Hepatocyte (in vitro differentiated cells): ENCODE measurements at regions not wholly inside any gene's neighbourhood (a gene's known extent, or its start where the extent isn't known, plus 50 kb on each side); places are given as distances from the start of the nearest gene placed in this dataset.

Source experiments
- DNase-seq: peaks from one replicate; pipeline ENCODE4 v3.0.0-alpha.2; 2016; ENCODE audit warnings: low spot score
- H2AFZ ChIP-seq: fragments of 200-600 bp; sonication (generic); 2 replicates; pipeline ENCODE4 v1.6.0; 2016; ENCODE audit warnings: antibody characterized with exemption, mild to moderate bottlenecking
- H3K27ac ChIP-seq: fragments of 200-600 bp; sonication (generic); 2 replicates; pipeline ENCODE4 v1.5.1; 2016; ENCODE audit warnings: mild to moderate bottlenecking
- H3K27me3 ChIP-seq: fragments of 200-600 bp; sonication (generic); 2 replicates; pipeline ENCODE4 v1.6.1; 2016
- H3K36me3 ChIP-seq: fragments of 200-600 bp; sonication (generic); replicated peaks from 2 replicates; pipeline ENCODE4 v1.5.1; 2016; ENCODE audit warnings: low read depth; ENCODE audit not compliant: insufficient read depth
- H3K4me1 ChIP-seq: fragments of 200-600 bp; sonication (generic); 2 replicates; pipeline ENCODE4 v1.5.1; 2016; ENCODE audit warnings: mild to moderate bottlenecking, moderate library complexity; ENCODE audit not compliant: insufficient read depth
- H3K4me2 ChIP-seq: fragments of 200-600 bp; sonication (generic); 2 replicates; pipeline ENCODE4 v1.6.0; 2016
- H3K4me3 ChIP-seq: fragments of 200-600 bp; sonication (generic); 2 replicates; pipeline ENCODE4 v1.5.1; 2016; ENCODE audit warnings: mild to moderate bottlenecking
- H3K79me2 ChIP-seq: fragments of 200-600 bp; sonication (generic); 2 replicates; pipeline ENCODE4 v1.6.0; 2017; ENCODE audit warnings: mild to moderate bottlenecking
- H3K9me2 ChIP-seq: fragments of 200-600 bp; sonication (generic); replicated peaks from 2 replicates; pipeline ENCODE4 v1.6.0; 2017; ENCODE audit warnings: mild to moderate bottlenecking; ENCODE audit not compliant: insufficient read depth
- H3K9me3 ChIP-seq: fragments of 200-600 bp; sonication (generic); 2 replicates; pipeline ENCODE4 v1.5.1; 2016; ENCODE audit warnings: low read depth, mild to moderate bottlenecking
- H4K20me1 ChIP-seq: fragments of 200-600 bp; sonication (generic); 2 replicates; pipeline ENCODE4 v1.6.0; 2016; ENCODE audit warnings: mild to moderate bottlenecking; ENCODE audit not compliant: insufficient read depth, poor library complexity, severe bottlenecking
- CTCF ChIP-seq: fragments of 200-600 bp; sonication (generic); IDR thresholded peaks from 2 replicates; pipeline ENCODE4 v1.5.1; 2016; ENCODE audit warnings: antibody characterized with exemption, mild to moderate bottlenecking; ENCODE audit not compliant: poor library complexity
- EZH2 ChIP-seq: fragments of 200-600 bp; sonication (generic); IDR thresholded peaks from 2 replicates; pipeline ENCODE4 v1.6.1; 2016; ENCODE audit warnings: antibody characterized with exemption, mild to moderate bottlenecking, borderline replicate concordance
- EZH2phosphoT487 ChIP-seq: fragments of 200-600 bp; sonication (generic); IDR thresholded peaks from one replicate; pipeline ENCODE4 v1.6.1; 2018; ENCODE audit warnings: antibody characterized with exemption, mild to moderate bottlenecking, low read depth, moderate library complexity; ENCODE audit not compliant: unreplicated experiment, severe bottlenecking
- WGBS: methylation state at CpG from one replicate; pipeline ENCODE4 v1.1.6; 2016; ENCODE audit warnings: low lambda C conversion rate; ENCODE audit errors: missing lambda C conversion rate; 5-methylcytosine and 5-hydroxymethylcytosine counted together

DNA sequence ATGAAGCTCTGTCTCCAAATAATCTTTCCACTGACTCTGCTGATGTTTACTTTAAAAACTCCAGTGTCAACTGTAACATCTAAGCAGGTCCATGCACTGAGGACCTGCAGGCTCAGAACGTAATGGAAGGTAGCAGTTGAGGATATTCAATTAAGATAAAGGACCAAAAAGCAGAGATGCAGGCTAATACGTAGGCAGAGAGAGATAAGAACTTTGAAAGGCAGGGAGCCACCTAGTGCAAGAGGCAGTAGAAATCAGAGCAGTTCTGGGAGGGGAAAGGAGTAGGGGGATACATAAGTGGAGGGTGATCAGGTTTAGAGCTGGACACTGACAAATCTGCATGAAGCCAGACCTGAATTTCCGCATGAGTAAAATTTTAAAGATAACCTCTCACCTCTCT, 114.5 kb upstream of the POM121L12 start:
- Histone ChIP-seq H4K20me1 (no peaks in the 10 kb centered on the region), H3K4me3 (no peak overlapping the region)
- WGBS = 12% methylated on average over 3 of the region's 3 CpGs

DNA sequence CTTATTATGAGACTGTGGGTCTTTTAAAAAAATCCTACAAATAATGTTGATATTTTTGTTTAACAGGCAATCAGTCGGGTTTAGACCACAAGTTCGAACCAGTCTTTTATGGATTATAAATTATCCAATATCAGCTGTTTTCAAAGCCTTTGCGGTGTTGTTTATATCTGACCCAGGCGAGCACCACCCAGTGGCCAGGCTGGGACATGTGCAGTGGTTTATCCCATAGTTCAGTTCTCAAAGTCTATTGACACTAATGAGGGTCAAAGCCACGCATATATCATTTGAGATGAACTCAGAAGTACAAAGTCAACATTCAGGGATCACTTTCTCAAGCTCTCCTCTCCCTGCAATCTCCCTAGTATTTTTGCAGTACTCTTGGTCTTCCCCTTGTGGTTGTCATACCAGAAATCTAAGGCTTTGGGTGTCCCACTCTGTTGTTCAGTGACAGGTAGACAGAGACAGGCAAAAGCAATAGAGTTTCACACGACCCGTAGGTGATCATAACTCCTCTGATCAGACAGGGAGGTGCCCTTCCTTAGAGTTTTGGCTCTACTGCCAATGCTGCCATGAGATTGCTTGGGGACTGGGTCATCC, 117.4 kb upstream of the POM121L12 start:
- 65% methylated on average over 7 of the region's 7 CpGs for WGBS
- TF ChIP-seq EZH2phosphoT487 (no peak), EZH2 (no peak), CTCF (peak; percentile 49)
- Histone ChIP-seq H3K9me3 (no peaks in the 10 kb centered on the region), H3K9me2 (no peaks in the 10 kb centered on the region), H2AFZ (no peak overlapping the region), H3K4me1 (no peaks in the 10 kb centered on the region), H3K27ac (no peak overlapping the region), H3K79me2 (no peaks in the 10 kb centered on the region), H4K20me1 (no peaks in the 10 kb centered on the region), H3K4me3 (no peak overlapping the region), H3K36me3 (no peaks in the 10 kb centered on the region), H3K4me2 (no peak overlapping the region), H3K27me3 (no peaks in the 10 kb centered on the region)
- DNase-seq = peak; percentile 23

More for the DNA sequence above, 114.5 kb upstream of the POM121L12 start:
- H3K36me3 ChIP-seq = no peaks in the 10 kb centered on the region
- DNase-seq = no peak
- no peaks in the 10 kb centered on the region for H3K27me3 ChIP-seq
- peak overlapping the region; percentile 39 for H3K4me2 ChIP-seq
- no peaks in the 10 kb centered on the region for H3K9me3 ChIP-seq
- no peaks in the 10 kb centered on the region for H3K9me2 ChIP-seq
- TF ChIP-seq EZH2 = no peak
- TF ChIP-seq EZH2phosphoT487 = no peak
- peak; percentile 9 for TF ChIP-seq CTCF
- no peaks in the 10 kb centered on the region for H3K4me1 ChIP-seq
- peak overlapping the region; percentile 18 for H2AFZ ChIP-seq
- H3K79me2 ChIP-seq = no peaks in the 10 kb centered on the region
- H3K27ac ChIP-seq = no peak overlapping the region

- Histone ChIP-seq H2AFZ (no peak overlapping the region), H3K27me3 (no peaks in the 10 kb centered on the region), H3K4me1 (no peaks in the 10 kb centered on the region), H3K4me2 (no peak overlapping the region), H3K9me3 (no peaks in the 10 kb centered on the region), H3K4me3 (no peak overlapping the region), H4K20me1 (no peaks in the 10 kb centered on the region), H3K36me3 (no peaks in the 10 kb centered on the region), H3K27ac (no peak overlapping the region), H3K79me2 (no peaks in the 10 kb centered on the region), H3K9me2 (no peaks in the 10 kb centered on the region)
- DNase-seq = no peak
- TF ChIP-seq EZH2phosphoT487 (no peak), CTCF (no peak), EZH2 (no peak)
- 93% methylated on average over 10 of the region's 10 CpGs for WGBS
Observed at GRCh38 chr7:52911795-52912194, 123.6 kb upstream of the POM121L12 start.
